ENCODE measurements at regions not wholly inside any gene's neighbourhood (a gene's known extent, or its start where the extent isn't known, plus 50 kb on each side); places are given as distances from the start of the nearest gene placed in this dataset.
"Not testable (repeated sequence)": the region's sequence is repeated elsewhere in the genome, so short reads cannot be mapped to it uniquely, and the experiment has no call there.

- no peak for DNase-seq
These were observed 651.9 kb downstream of the CDH9 start for GRCh38 chr5:26386532-26386931.

DNA sequence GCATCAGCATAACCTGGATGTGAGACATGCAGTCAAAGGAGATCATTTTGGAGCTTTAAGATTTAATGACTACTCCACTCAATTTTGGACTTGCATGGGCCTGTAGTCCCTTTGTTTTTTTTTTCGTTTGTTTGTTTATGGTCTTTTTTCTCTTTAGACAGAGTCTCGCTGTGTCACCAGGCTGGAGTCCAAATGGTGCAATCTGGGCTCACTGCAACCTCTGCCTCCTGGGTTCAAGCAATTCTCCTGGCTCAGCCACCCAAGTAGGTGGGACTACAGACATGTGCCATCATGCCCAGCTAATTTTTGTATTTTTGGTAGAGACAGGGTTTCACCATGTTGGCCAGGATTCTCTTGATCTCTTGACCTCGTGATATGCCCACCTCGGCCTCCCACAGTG lies 673.8 kb downstream of the CDH9 start:
- DNase-seq, result not testable (repeated sequence)

GRCh38 chr5:26343801-26344325 lies 694.5 kb downstream of the CDH9 start:
- no peak for DNase-seq

DNA sequence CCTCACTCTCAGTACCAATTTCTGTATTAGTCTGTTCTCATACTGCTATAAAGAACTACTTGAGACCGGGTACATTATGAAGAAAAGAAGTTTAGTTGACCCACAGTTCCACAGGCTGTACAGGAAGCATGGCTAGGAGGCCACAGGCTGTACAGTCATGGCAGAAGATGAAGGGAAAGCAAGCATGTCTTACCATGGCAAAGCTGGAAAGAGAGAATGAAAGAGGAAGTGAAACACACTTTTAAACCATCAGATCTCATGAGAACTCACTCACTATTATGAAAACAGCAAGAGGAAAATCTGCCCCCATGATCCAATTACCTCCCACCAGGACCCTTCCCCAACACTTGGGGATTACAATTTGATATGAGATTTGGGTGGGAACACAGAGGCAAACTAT lies 698.8 kb downstream of the CDH9 start:
- no peak for DNase-seq

GRCh38 chr5:26329562-26330189 lies 708.7 kb downstream of the CDH9 start:
- no peak for DNase-seq

DNA sequence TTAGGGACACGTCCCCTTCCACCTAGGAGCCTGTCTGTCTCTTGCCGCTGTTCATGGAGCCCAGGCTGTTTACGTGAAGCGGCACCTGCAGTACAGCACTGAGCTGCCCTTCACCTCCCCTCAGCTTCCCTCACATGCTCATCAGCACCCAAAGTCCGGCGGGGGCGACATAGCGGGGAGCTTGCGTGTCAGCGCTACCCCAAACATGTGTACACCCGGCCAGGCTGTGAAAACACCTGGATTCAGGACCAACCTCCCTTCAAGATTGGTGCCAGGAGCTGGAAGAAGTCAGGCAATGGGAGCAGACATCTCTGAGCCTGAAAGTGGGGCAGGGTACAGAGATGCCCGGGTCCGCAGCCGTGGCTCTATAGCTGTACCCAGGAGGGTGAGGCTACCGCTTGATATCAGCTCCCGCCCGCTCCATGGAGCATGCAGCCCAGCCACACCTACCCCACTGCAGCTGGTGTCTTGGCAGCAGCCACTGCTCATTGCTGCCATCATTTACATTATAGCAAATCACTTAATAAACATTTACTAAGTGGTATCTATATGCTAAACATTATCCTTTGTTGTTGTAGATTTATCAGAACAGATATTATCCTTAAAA lies 712.1 kb downstream of the CDH9 start:
- DNase-seq, result no peak

DNA sequence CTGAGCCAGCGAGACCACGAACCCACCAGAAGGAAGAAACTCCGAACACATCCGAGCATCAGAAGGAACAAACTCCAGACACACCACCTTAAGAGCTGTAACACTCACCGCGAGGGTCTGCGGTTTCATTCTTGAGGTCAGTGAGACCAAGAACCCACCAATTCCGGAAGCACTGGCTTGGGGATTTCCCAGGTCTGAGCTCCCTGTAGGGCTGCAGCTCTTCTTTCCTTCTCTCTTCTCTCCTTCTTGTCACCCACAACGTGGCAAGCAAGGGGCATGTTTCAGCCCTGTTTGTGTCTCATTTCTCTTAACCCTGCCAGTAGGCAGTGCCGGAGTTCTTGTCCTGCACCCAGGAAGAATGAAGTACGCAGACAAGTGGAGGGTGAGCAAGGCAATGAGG lies 713.0 kb downstream of the CDH9 start:
- DNase-seq, result not testable (repeated sequence)

DNA sequence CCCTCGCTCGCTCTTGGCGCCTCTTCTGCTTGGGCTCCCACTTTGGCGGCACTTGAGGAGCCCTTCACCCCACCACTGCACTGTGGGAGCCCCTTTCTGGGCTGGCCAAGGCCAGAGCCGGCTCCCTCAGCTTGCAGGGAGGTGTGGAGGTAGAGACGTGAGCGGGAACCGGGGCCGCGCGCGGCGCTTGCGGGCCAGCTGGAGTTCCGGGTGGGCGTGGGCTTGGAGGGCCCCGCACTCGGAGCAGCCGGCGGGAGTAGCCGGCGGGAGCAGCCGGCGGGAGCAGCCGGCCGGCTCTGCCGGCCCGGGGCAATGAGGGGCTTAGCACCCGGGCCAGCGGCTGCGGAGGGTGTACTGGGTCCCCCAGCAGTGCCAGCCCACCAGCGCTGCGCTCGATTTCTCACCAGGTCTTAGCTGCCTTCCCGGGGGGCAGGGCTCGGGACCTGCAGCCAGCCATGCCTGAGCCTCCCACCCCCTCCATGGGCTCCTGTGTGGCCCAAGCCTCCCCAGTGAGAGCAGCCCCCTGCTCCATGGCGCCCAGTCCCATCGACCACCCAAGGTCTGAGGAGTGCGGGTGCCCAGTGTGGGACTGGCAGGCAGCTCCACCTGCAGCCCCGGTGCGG lies 714.0 kb downstream of the CDH9 start:
- DNase-seq, result not testable (repeated sequence)

- no peak for DNase-seq
These were observed 714.6 kb downstream of the CDH9 start for GRCh38 chr5:26323794-26324193.

GRCh38 chr5:26321278-26321677 lies 717.1 kb downstream of the CDH9 start:
- no peak for DNase-seq

DNA sequence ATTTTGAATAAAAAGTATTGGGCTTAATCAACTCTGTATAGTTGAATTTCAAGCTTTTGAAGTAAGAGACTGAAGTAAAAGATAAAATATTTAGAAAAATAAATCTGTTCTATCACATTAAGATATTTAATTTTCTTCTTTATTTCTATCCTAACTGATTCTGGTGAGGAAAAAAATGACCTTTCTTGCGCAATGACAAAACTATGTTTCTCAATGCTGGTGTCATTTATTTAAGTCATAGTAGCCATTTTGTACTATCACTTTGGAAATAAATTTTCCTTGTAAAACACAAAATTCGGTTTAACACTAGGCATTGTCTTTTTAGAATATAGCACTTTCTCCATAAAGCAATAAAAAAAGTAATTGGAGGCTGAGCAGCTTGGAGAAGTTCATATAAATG lies 728.0 kb downstream of the CDH9 start:
- no peak for DNase-seq

DNA sequence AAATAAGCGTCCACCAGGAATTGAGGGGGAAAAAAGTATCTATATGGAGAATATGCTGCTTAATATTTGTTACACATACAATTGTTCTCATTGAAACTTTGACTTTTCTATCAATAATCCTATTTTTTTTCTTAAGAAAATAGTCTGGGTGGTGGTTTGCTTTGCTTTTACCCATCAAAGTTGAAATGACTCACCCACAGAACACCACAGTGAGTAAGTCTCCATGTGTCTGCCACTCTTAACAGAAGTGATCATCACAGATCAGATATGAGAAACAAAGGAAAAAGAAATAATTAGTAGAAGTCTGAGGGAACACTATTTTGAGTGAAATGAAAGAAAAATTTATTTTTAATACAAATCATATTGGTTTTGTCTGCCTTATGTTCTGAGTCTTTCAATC lies 742.8 kb downstream of the CDH9 start:
- no peak for DNase-seq

- no peak for DNase-seq
These were observed 756.2 kb downstream of the CDH9 start for GRCh38 chr5:26282190-26282589.

DNA sequence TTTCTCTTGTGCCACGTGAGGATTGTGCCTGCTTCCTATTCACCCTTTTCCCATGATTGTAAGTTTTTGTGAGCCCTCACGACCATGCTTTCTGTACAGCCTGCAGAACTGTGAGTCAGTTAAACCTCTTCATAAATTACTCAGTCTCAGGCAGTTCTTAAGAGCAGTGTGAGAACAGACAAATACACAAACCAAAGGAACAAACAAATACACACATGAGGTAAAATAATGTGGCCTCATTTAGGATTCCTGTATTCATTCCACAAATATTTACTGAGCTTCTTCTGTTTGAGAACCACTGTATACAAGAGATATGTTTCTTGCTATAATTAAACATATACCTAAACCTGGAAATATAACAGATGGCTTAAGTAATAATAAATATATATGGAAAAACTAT lies 760.3 kb downstream of the CDH9 start:
- no peak for DNase-seq

DNA sequence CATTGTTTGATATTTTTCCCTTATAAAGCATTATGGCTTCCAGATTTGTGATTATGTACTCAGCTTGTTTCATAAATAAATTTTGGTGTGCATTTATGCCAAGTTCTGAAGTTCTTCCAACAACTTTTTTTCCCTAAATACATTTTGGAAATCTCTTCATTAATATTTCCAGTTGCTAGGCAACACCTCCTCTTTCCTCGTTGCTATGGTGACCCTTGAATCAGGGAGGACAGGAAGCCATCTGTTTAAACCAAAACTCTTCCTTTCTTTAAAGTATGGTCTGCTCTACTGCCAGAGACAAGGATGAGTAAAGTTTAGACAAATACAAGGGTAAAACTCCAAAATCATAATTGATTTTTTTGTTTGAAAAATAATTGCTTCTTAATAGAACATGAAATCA lies 779.3 kb downstream of the CDH9 start:
- no peak for DNase-seq

DNA sequence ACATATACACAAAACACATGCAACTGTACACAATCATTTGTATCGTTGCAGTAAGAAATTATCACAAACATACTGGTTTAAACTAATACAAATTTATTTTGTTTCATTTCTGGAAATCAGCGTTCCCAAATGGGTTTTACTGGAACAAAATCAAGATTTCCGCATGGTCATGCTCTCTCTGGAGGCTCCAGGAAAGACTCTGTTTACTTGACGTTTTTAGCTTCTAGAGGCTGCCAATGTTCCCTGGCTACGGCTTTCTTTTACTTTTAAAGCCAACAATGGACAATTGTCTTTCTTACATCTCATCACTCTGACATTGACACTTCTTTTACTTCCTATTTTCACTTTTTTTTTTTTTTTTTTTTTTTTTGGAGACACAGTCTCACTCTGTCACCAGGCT lies 793.1 kb downstream of the CDH9 start:
- DNase-seq, result no peak

DNA sequence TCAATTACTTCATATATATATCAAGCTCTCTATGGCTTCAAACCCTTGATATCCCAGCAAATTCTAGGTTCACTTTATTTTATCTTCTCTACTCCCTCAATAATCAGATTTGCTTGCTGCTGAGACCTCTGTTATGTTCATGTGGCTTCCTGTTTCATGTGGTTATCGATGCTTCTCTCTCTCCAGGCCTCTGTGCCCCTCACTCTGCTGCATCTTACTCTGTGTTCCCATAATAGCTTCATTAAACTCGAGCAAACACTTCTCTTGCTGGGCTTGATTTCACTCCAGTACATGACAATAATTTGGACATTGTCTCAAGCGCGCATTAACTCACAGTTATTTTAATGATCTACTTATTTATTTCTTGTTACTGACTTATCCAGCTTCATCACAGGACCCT lies 798.8 kb downstream of the CDH9 start:
- no peak for DNase-seq

DNA sequence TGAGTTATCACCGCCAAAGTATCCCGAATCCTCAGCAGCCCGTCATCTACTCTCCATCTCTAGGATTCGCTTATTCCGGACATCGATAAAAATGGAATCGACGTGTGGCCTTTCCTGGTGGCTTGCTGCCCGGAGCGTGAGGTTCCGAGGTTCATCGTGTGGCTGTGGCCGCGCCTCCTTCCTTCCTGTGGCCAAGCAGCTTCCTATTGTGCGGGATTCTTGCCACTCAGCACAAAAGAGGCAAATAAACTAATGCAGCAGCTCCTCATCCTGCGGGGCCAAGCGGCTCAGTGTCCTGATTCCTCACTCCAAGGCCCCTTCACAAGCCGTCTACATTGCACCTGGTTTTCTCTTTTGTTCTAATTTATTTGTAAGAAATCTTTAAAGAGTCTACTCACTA lies 800.9 kb downstream of the CDH9 start:
- DNase-seq, result no peak

- DNase-seq, result no peak
These were observed 801.5 kb downstream of the CDH9 start for GRCh38 chr5:26236936-26237335.

DNA sequence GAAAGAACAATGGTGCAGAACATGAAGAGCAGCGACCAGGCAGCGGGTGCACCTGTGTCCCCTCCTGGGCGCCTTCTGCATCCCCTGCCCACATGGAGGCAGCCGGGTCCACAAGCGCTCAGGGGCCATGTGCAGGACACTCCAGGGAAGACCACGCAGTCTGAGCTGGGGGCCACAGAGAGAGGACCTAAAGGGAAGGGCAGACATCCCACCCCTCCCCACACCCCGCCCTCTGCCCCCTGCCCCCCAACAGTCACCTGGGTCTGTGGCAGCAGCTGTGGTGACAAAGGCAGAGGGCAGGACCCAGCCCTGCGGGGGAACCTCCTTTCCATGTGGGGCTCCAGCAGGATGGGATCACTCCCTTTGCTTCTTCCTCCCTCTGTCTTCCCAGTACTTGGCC lies 805.7 kb downstream of the CDH9 start:
- DNase-seq, result no peak

- no peak for DNase-seq
These were observed 807.1 kb downstream of the CDH9 start for GRCh38 chr5:26231316-26231715.

DNA sequence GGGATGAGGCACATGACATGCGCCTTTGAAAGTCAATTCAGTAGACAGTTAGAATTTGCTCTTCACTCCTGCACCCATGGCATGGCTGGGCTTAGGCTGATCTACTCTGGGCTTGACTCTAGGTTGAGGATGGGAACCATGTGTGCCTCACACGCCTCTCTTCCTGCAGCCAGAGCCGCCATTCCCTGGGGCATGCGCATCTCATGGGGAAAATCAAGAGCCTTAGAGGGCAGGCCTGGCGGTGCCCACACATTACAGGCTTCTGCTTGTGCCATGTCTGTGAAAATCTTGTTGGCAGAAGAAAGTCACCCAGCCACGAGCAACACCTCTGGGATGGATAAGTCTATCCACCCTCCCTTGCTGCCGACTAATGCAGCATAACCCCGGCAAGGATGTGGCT lies 808.5 kb downstream of the CDH9 start:
- DNase-seq, result no peak

DNA sequence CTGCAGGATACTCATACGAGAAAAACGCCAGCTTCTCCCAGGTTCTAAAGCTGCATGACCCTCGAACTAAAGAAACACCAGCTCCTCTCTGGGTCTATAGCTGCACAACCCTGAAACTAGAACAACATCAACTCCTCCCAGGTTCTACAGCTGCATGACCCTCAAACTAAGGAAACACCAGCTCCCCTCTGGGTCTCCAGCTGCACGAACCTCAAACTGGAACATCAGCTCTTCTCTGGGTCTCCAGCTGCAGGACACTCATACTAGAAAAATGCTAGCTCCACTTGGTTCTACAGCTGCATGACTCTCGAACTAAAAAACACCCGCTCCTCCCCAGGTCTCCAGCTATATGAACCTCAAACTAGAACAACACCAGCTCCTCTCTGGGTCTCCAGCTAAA lies 811.1 kb downstream of the CDH9 start:
- DNase-seq, result no peak

- no peak for DNase-seq
These were observed 833.3 kb downstream of the CDH9 start for GRCh38 chr5:26205121-26205520.

GRCh38 chr5:26193626-26194025 lies 844.8 kb downstream of the CDH9 start:
- DNase-seq, result no peak
